Renal cortical epithelial cell (primary cell): ENCODE measurements at regions not wholly inside any gene's neighbourhood (a gene's known extent, or its start where the extent isn't known, plus 50 kb on each side); places are given as distances from the start of the nearest gene placed in this dataset.
"Not testable (repeated sequence)": the region's sequence is repeated elsewhere in the genome, so short reads cannot be mapped to it uniquely, and the experiment has no call there.

Source experiments
- DNase-seq: peaks from one replicate; pipeline ENCODE4 v3.0.0-alpha.2; 2011; ENCODE audit warnings: low read depth

DNA sequence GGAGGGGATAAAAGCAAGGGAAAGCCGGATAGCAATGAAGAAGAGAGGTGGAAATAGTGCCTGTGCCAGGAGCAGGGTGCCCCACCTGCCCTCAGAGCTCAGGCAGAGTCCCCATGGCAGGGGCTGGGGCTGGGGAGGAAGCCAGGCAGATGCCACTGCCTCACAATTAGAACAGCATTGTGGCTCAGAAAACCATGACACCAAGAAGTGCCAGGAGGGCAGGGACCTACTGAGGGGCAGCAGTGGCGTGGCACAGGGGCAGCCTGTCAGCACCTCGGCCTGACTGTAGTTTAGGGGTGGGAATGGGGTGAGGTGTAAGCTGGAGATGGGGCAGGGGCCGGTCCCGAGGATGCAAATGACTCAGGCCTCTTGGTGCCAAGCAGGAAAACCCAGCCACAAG is 532.1 kb upstream of the B3GAT1 start:
- no peak for DNase-seq

- no peak for DNase-seq
Observed at GRCh38 chr11:134943544-134943943, 531.5 kb upstream of the B3GAT1 start.

GRCh38 chr11:134942681-134943080 is 530.6 kb upstream of the B3GAT1 start:
- DNase-seq, result no peak

GRCh38 chr11:134941936-134942600 is 530.0 kb upstream of the B3GAT1 start:
- DNase-seq, result not testable (repeated sequence)

DNA sequence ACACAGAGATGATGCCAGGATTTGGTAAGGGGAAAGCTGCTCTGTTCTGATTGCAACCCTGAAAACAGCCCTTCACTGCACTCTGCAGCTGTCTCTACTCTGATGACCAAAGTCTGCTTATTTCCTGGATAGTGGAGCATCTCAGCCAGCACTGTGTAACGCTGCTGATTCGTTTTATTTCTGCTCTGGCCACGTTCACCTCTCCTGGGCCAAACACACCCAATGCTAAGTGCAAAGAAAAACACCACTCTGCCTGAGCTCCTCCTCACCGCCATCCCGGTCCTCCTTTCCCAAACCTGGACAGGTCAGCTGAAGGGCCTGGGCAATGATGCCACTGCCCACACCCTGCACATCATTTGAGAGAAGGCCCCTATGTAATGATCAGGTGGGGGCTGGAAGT is 529.3 kb upstream of the B3GAT1 start:
- DNase-seq, result no peak

DNA sequence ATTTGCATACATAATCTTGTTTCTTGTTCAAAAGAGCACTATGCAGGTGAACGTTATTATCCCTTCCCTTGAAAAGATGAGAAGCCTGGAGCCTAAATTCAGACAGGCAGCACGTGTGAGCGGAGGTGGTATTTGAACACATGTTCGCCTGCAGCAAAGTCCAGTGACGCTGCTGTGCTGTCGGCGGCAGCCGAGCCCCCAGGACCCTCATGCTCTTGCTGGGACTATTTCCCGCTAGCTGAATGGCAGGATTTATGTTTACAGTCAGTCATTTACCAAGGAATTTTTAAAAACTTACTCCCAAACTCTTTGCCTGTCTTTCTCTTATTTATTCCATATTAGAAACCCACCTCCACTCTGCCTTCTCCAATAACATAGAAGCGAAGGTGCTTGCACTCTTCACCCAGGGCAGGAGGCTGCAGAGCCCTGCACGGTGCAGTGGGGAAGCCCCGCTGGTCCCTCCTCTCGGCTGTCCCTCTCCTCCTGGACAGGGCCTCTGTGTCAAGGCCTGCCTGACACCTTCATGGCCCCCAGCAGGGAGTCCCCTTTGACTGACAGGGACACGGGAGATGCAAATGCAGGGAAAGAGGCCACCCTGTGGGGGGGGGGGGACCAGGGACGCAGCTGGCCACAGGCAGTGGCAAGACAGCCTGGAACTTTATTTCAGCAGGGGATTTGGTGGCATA is 528.5 kb upstream of the B3GAT1 start:
- no peak for DNase-seq

- DNase-seq, result no peak
Observed at GRCh38 chr11:134939905-134940304, 527.9 kb upstream of the B3GAT1 start.

GRCh38 chr11:134939031-134939430 is 527.0 kb upstream of the B3GAT1 start:
- DNase-seq, result no peak

DNA sequence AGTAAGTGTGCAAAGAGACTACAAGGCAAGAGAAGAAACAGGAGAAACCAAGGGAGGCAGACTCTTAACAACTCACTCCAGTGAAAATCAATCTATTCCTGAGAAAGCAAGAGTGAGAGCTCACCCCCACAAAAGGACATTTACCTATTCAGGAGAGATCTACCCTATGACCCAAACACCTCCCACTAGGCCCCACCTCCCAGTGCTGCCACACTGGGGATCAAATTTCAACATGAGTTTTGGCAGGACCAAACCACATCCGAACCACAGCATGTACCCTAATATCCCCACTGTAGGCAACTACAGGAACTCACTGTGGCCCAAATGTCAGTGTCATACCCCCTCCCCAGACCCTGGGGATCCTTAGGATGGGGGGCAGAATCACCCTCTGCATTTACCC is 526.2 kb upstream of the B3GAT1 start:
- no peak for DNase-seq

GRCh38 chr11:134937193-134937592 is 525.2 kb upstream of the B3GAT1 start:
- DNase-seq, result not testable (repeated sequence)

- DNase-seq, result no peak
Observed at GRCh38 chr11:134932761-134933160, 520.7 kb upstream of the B3GAT1 start.

- no peak for DNase-seq
Observed at GRCh38 chr11:134925432-134925831, 513.4 kb upstream of the B3GAT1 start.

DNA sequence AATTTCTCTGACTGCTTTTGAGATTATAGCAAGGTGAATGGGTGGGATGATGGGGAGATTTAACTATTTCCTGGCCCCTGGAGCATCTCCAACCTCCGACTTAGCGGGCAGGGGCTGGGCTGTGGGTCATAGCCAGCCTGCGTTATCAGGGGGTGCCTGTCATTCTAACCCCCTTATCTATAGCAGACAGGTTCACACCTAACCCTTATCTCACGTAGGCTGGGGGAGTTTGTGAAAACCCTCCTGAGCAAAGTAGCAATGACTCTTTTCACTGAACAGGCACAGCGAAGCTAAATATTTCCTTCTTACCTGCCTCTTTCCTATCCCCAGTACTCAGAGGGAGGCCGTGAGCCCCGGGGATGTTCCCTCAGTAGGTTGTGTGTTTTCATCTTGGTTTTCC is 511.4 kb upstream of the B3GAT1 start:
- no peak for DNase-seq

DNA sequence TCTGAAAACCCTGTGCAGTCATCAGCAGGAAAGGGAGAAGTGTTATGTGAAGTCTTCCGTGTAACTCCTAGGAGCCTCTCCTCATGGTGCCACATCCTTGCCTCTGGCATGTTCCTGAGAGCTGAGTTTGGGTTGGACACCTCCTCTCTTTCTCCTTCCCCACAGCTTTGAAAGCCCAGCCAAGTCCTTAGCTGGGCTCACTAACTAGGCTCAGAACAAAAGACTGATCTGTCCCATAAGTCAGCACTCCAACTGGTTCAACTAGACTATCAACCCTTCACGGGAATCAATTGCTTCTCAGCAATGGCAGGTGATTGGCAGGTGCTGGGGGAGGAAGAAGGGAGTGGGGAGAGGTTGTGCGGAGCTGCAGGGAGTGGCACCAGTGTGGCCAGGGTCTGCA is 509.9 kb upstream of the B3GAT1 start:
- no peak for DNase-seq

GRCh38 chr11:134920851-134921608 is 509.0 kb upstream of the B3GAT1 start:
- DNase-seq, result no peak

DNA sequence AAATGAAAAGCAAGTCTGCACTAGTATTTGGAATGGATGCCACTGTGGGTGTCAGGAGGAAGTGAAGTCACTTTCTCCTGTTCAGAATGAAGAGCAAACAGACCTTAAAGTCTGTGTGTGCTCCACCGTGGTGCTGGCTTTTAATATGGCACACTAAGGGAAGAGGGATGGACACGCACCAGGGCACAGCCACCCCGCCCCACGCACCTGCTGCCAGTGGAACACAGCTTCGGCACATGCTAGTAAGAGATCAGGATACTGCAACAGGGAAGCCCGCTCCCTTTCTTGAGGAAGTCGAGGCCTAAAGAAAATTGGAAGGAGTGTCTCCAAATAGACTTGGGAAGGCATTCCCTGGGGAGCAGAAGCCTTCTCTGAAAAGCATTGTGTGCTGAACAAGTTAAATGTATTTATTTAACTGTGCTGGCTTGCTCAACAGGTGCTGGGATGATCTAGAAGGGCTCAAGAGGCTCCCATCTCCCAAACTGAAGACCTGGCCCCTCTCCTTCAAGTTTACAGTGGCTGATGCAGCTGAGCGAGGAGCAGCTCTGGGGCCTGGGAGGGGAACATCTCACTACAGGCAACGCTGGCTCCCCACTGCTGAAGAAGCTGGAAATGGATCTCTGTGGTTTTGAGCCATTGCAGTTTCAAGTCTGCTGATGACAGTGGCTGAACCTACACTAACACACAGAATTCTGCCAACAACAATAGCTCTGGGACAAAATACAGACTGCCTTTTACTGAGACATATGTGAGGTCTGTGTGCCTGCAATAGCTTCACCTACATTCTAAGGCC is 504.6 kb upstream of the B3GAT1 start:
- DNase-seq, result no peak

DNA sequence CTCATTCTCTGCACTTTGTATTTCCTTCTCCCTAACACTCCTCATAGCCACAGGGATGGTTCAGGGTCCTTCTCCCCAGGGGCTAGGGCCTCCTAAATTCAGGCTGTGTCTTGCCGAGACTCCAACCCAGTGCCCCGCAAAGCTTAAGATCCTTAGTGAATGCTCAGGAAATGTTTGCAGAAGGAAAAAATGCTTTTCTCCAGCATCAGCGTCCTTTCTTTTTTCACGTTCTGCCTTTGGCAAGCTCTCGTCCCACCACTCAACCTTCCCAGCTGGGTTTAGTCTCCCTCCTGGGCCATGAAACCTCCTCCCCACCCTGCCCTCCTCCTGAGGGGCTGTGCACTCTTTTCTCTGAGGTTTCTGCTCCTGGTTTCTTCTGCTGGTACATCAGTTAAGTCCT is 503.8 kb upstream of the B3GAT1 start:
- DNase-seq, result no peak

DNA sequence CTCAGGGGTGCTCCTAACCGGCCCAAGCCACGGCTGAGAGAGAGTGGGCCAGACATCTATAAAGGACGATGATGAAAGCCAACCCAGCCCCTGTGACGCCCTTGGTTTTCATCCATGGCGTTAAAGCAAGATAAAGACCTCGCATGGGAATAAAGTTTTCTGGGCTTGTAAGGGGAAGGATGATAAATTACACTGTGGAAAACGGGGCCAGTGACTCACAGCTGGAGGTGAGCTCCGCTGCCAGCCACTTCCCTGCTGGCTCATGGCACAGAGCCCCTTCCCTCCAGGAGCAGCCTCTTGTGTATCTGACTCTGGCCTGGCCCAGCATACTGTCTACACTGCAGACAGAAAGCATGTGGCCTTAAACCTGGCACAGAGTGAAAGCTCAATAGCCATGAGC is 503.2 kb upstream of the B3GAT1 start:
- DNase-seq, result no peak

- no peak for DNase-seq
Observed at GRCh38 chr11:134913999-134914590, 502.1 kb upstream of the B3GAT1 start.

DNA sequence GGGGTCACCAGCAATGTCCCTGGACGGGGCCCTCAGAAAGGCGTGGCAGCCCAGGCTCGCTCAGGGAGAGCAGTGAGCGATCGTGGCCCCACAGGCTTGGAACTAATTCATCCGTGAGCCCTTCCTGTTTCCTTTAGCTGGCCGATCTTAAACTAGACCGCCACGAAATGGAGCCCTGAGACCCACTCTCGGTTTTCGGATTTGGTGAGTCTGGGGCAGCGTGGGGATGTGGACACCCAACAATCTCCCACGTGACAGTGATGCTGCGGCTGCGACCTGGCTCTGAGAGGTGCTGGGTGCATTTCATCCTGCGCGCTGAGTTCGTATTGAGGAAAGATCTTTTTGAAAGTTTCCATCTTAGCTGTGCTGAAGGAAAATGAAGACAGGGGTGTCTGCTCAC is 501.3 kb upstream of the B3GAT1 start:
- no peak for DNase-seq

- no peak for DNase-seq
Observed at GRCh38 chr11:134911514-134912180, 499.6 kb upstream of the B3GAT1 start.
